Endothelial cell (in vitro differentiated cells): ENCODE measurements at regions not wholly inside any gene's neighbourhood (a gene's known extent, or its start where the extent isn't known, plus 50 kb on each side); places are given as distances from the start of the nearest gene placed in this dataset.

Experiments used
- DNase-seq: peaks from one replicate; pipeline ENCODE4 v3.0.0; 2021; ENCODE audit warnings: low spot score
- H3K27ac Mint-ChIP-seq: one replicate; pipeline ENCODE4 v1.8.0; 2021; ENCODE audit warnings: mixed read lengths, inconsistent platforms; ENCODE audit not compliant: unreplicated experiment
- H3K27me3 Mint-ChIP-seq: one replicate; pipeline ENCODE4 v1.8.0; 2021; ENCODE audit warnings: mild to moderate bottlenecking, moderate library complexity, mixed read lengths, inconsistent platforms; ENCODE audit not compliant: unreplicated experiment
- H3K36me3 Mint-ChIP-seq: one replicate; pipeline ENCODE4 v1.8.0; 2021; ENCODE audit warnings: mild to moderate bottlenecking, low read depth, mixed read lengths, inconsistent platforms; ENCODE audit not compliant: unreplicated experiment
- H3K4me1 Mint-ChIP-seq: one replicate; pipeline ENCODE4 v1.8.0; 2021; ENCODE audit warnings: mild to moderate bottlenecking, mixed read lengths, inconsistent platforms; ENCODE audit not compliant: unreplicated experiment
- H3K4me3 Mint-ChIP-seq: one replicate; pipeline ENCODE4 v1.8.0; 2021; ENCODE audit warnings: mild to moderate bottlenecking, mixed read lengths, inconsistent platforms; ENCODE audit not compliant: unreplicated experiment
- H3K9me3 Mint-ChIP-seq: one replicate; pipeline ENCODE4 v1.8.0; 2021; ENCODE audit warnings: mixed read lengths, inconsistent platforms; ENCODE audit not compliant: unreplicated experiment
- CTCF ChIP-seq: fragments of 200-600 bp; sonication (generic); IDR thresholded peaks from one replicate; pipeline ENCODE4 v1.5.0; 2021; ENCODE audit warnings: antibody characterized with exemption; ENCODE audit not compliant: unreplicated experiment

GRCh38 chr20:16639027-16639941, 66.0 kb upstream of the KIF16B start:
- H3K27me3 Mint-ChIP-seq: no peaks in the 10 kb centered on the region
- H3K4me1 Mint-ChIP-seq: peaks cover 23% of the 10 kb centered on the region
- H3K27ac Mint-ChIP-seq: no peak overlapping the region
- TF ChIP-seq CTCF: no peak
- no peaks in the 10 kb centered on the region for H3K36me3 Mint-ChIP-seq
- DNase-seq: no peak
- H3K9me3 Mint-ChIP-seq: no peaks in the 10 kb centered on the region
- H3K4me3 Mint-ChIP-seq: no peak overlapping the region

GRCh38 chr20:16637797-16638196, 64.5 kb upstream of the KIF16B start:
- Mint-ChIP-seq H3K9me3 (no peaks in the 10 kb centered on the region), H3K36me3 (no peaks in the 10 kb centered on the region), H3K4me1 (peaks cover 25% of the 10 kb centered on the region), H3K27me3 (no peaks in the 10 kb centered on the region), H3K27ac (no peak overlapping the region), H3K4me3 (no peak overlapping the region)
- DNase-seq: no peak
- no peak for TF ChIP-seq CTCF

- H3K9me3 Mint-ChIP-seq: no peaks in the 10 kb centered on the region
- no peaks in the 10 kb centered on the region for H3K4me1 Mint-ChIP-seq
- no peak overlapping the region for H3K4me3 Mint-ChIP-seq
- H3K36me3 Mint-ChIP-seq: no peaks in the 10 kb centered on the region
- DNase-seq: no peak
- TF ChIP-seq CTCF: no peak
- peaks cover 7% of the 10 kb centered on the region for H3K27me3 Mint-ChIP-seq
- H3K27ac Mint-ChIP-seq: no peak overlapping the region
Measured at GRCh38 chr20:16626849-16627248, 53.6 kb upstream of the KIF16B start.

- H3K4me3 Mint-ChIP-seq: no peak overlapping the region
- H3K9me3 Mint-ChIP-seq: no peaks in the 10 kb centered on the region
- no peaks in the 10 kb centered on the region for H3K4me1 Mint-ChIP-seq
- peaks cover 1% of the 10 kb centered on the region for H3K27me3 Mint-ChIP-seq
- no peak for TF ChIP-seq CTCF
- no peak overlapping the region for H3K27ac Mint-ChIP-seq
- DNase-seq: no peak
- H3K36me3 Mint-ChIP-seq: no peaks in the 10 kb centered on the region
Measured at GRCh38 chr20:16624106-16624505, 50.9 kb upstream of the KIF16B start.
